ENCODE measurements at regions not wholly inside any gene's neighbourhood (a gene's known extent, or its start where the extent isn't known, plus 50 kb on each side); places are given as distances from the start of the nearest gene placed in this dataset.

- H3K4me1 Mint-ChIP-seq, result no peaks in the 10 kb centered on the region
- H3K9me3 Mint-ChIP-seq, result no peaks in the 10 kb centered on the region
- H3K4me3 Mint-ChIP-seq, result no peak overlapping the region
- no peak for TF ChIP-seq CTCF (IDR thresholded peaks at IDR 0.05)
- H3K36me3 Mint-ChIP-seq (ENCODE audit: low read depth), result no peaks in the 10 kb centered on the region
- no peak overlapping the region for H3K27ac Mint-ChIP-seq
- H3K27me3 Mint-ChIP-seq (ENCODE audit: low read depth, poor library complexity), result peaks cover 7% of the 10 kb centered on the region
- DNase-seq, result no peak
Observed at GRCh38 chr3:22351806-22352205, 600.8 kb upstream of the ZNF385D start.

- no peak overlapping the region for H3K4me3 Mint-ChIP-seq
- H3K27ac Mint-ChIP-seq, result no peak overlapping the region
- TF ChIP-seq CTCF (IDR thresholded peaks at IDR 0.05), result no peak
- H3K9me3 Mint-ChIP-seq, result no peaks in the 10 kb centered on the region
- no peaks in the 10 kb centered on the region for H3K36me3 Mint-ChIP-seq (ENCODE audit: low read depth)
- H3K4me1 Mint-ChIP-seq, result no peaks in the 10 kb centered on the region
- no peak for DNase-seq
- H3K27me3 Mint-ChIP-seq (ENCODE audit: low read depth, poor library complexity), result peaks cover 7% of the 10 kb centered on the region
Observed at GRCh38 chr3:22353126-22353525, 602.1 kb upstream of the ZNF385D start.

- TF ChIP-seq CTCF (IDR thresholded peaks at IDR 0.05), result no peak
- H3K4me3 Mint-ChIP-seq, result no peak overlapping the region
- H3K4me1 Mint-ChIP-seq, result no peaks in the 10 kb centered on the region
- no peaks in the 10 kb centered on the region for H3K36me3 Mint-ChIP-seq (ENCODE audit: low read depth)
- no peaks in the 10 kb centered on the region for H3K9me3 Mint-ChIP-seq
- peaks cover 4% of the 10 kb centered on the region for H3K27me3 Mint-ChIP-seq (ENCODE audit: low read depth, poor library complexity)
- no peak for DNase-seq
- H3K27ac Mint-ChIP-seq, result no peak overlapping the region
Observed at GRCh38 chr3:22358334-22358733, 607.3 kb upstream of the ZNF385D start.

DNA sequence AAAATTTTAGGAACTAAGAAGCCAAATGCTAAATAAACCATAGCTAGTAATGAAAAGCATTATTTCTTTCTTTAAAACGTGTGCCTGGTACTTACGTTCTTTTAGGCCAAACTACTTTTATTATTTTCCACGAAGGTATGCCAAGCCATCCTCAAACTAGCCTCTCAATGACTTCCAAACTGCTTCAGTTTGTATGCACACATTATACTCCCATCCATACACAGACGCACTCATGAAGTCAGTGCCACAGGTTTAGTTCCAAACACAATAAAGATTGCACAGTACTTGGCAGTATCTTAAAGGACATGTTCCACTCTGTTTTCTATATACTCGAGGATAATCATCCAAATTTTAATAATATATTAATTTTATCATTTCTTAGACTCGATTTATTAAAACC lies 609.2 kb upstream of the ZNF385D start:
- no peaks in the 10 kb centered on the region for H3K27me3 Mint-ChIP-seq (ENCODE audit: low read depth, poor library complexity)
- DNase-seq, result no peak
- H3K27ac Mint-ChIP-seq, result no peak overlapping the region
- H3K9me3 Mint-ChIP-seq, result no peaks in the 10 kb centered on the region
- H3K4me3 Mint-ChIP-seq, result no peak overlapping the region
- no peak for TF ChIP-seq CTCF (IDR thresholded peaks at IDR 0.05)
- H3K36me3 Mint-ChIP-seq (ENCODE audit: low read depth), result no peaks in the 10 kb centered on the region
- no peaks in the 10 kb centered on the region for H3K4me1 Mint-ChIP-seq

- Mint-ChIP-seq H3K27me3 (ENCODE audit: low read depth, poor library complexity) (no peaks in the 10 kb centered on the region), H3K4me1 (no peaks in the 10 kb centered on the region), H3K36me3 (ENCODE audit: low read depth) (no peaks in the 10 kb centered on the region), H3K4me3 (no peak overlapping the region), H3K9me3 (no peaks in the 10 kb centered on the region), H3K27ac (no peak overlapping the region)
- no peak for DNase-seq
- TF ChIP-seq CTCF (IDR thresholded peaks at IDR 0.05), result no peak
Observed at GRCh38 chr3:22360970-22361369, 610.0 kb upstream of the ZNF385D start.

DNA sequence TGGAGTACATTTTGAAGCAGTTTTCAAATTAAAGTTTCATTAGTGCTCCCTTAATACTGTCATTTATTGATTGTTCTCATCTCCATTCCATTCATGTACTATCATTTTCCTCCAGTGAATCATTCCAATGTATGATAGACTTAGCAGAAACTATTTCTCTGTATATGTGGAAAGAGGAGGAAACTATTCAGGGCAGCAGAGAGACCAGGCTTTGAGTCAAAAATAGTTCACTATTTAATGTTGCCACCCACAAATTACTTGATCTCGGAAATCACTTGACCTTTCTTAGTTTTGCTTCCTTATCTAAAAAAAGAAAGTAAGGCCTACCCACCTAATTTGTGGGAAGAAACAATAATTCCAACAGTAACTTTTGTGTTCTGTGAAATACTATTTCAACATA lies 610.5 kb upstream of the ZNF385D start:
- no peak for TF ChIP-seq CTCF (IDR thresholded peaks at IDR 0.05)
- Mint-ChIP-seq H3K27me3 (ENCODE audit: low read depth, poor library complexity) (peaks cover 1% of the 10 kb centered on the region), H3K9me3 (peaks cover 1% of the 10 kb centered on the region), H3K36me3 (ENCODE audit: low read depth) (no peaks in the 10 kb centered on the region), H3K27ac (no peak overlapping the region), H3K4me1 (no peaks in the 10 kb centered on the region), H3K4me3 (no peak overlapping the region)
- DNase-seq, result no peak

Data from nephron progenitor cell (in vitro differentiated cells).